WTC11 (cell line): ENCODE measurements at regions not wholly inside any gene's neighbourhood (a gene's known extent, or its start where the extent isn't known, plus 50 kb on each side); places are given as distances from the start of the nearest gene placed in this dataset.

Experiments
- ATAC-seq: fragments of 200-7000 bp; cut with Tn5 transposase; 2 replicates; pipeline ENCODE4 v1.10.0; 2021; ENCODE audit warnings: mild to moderate bottlenecking, moderate library complexity
- CTCF ChIA-PET: fragments of 300-600 bp; sonication (Branson Sonifier 250); formaldehyde crosslinking; loops from one replicate; lab custom pipeline; 2021; ENCODE audit warnings: antibody characterized with exemption; lab: Charles Lee
- POLR2A ChIA-PET: fragments of 350-600 bp; sonication (Branson Sonifier 250); formaldehyde crosslinking; loops from one replicate; lab custom pipeline; 2021; ENCODE audit warnings: antibody characterized with exemption; lab: Charles Lee
- DNase-seq: peaks from one replicate; pipeline ENCODE4 v3.0.0; 2021; ENCODE audit warnings: low spot score
- H3K27ac Mint-ChIP-seq: 2 replicates; pipeline ENCODE4 v1.8.0; 2021; ENCODE audit warnings: mixed read lengths
- H3K27me3 Mint-ChIP-seq: 2 replicates; pipeline ENCODE4 v1.8.0; 2021; ENCODE audit warnings: low read depth, mild to moderate bottlenecking, moderate library complexity, mixed read lengths
- H3K36me3 Mint-ChIP-seq: 2 replicates; pipeline ENCODE4 v1.8.0; 2021; ENCODE audit warnings: mixed read lengths
- H3K4me1 Mint-ChIP-seq: 2 replicates; pipeline ENCODE4 v1.8.0; 2022; ENCODE audit warnings: mixed read lengths
- H3K4me3 Mint-ChIP-seq: 2 replicates; pipeline ENCODE4 v1.8.0; 2021; ENCODE audit warnings: mild to moderate bottlenecking, moderate library complexity, mixed read lengths
- H3K9me3 Mint-ChIP-seq: 2 replicates; pipeline ENCODE4 v1.8.0; 2021; ENCODE audit warnings: mixed read lengths
- CREM ChIP-seq: sonication (generic); formaldehyde crosslinking; IDR thresholded peaks from 2 replicates; pipeline ENCODE4 v1.8.1; 2022; ENCODE audit warnings: mild to moderate bottlenecking, missing genetic modification reagents, moderate library complexity
- EMX1 ChIP-seq: fragments of 250-450 bp; sonication (Bioruptor Pico); IDR thresholded peaks from 2 replicates; pipeline ENCODE4 v1.8.0; 2021; ENCODE audit warnings: mild to moderate bottlenecking
- ESRRA ChIP-seq: sonication (generic); formaldehyde crosslinking; IDR thresholded peaks from 2 replicates; pipeline ENCODE4 v1.8.1; 2022; ENCODE audit warnings: mild to moderate bottlenecking, missing genetic modification reagents, borderline replicate concordance
- FOXK1 ChIP-seq: sonication (generic); formaldehyde crosslinking; IDR thresholded peaks from 2 replicates; pipeline ENCODE4 v1.8.0; 2022; ENCODE audit warnings: mild to moderate bottlenecking, moderate library complexity, missing genetic modification reagents
- GRHL2 ChIP-seq: fragments of 250-450 bp; sonication (Bioruptor Pico); IDR thresholded peaks from 2 replicates; pipeline ENCODE4 v1.8.0; 2022; ENCODE audit warnings: mild to moderate bottlenecking, moderate library complexity; ENCODE audit not compliant: insufficient replicate concordance, severe bottlenecking
- HMGA2 ChIP-seq: fragments of 250-450 bp; sonication (Bioruptor Pico); IDR thresholded peaks from 2 replicates; pipeline ENCODE4 v1.4.0; 2021; ENCODE audit warnings: mild to moderate bottlenecking, moderate library complexity
- MYBL2 ChIP-seq: sonication (generic); formaldehyde crosslinking; IDR thresholded peaks from 2 replicates; pipeline ENCODE4 v1.8.1; 2023; ENCODE audit warnings: mild to moderate bottlenecking, moderate library complexity, missing genetic modification reagents
- NFE2L1 ChIP-seq: sonication (generic); formaldehyde crosslinking; IDR thresholded peaks from 2 replicates; pipeline ENCODE4 v1.8.1; 2023; ENCODE audit warnings: missing genetic modification reagents
- NR3C1 ChIP-seq: sonication (generic); formaldehyde crosslinking; conservative IDR thresholded peaks from 2 replicates; pipeline ENCODE4 v1.8.1; 2023; ENCODE audit warnings: low read depth, mild to moderate bottlenecking, missing genetic modification reagents
- PRRX2 ChIP-seq: fragments of 250-450 bp; sonication (Bioruptor Pico); IDR thresholded peaks from 2 replicates; pipeline ENCODE4 v1.8.0; 2021; ENCODE audit warnings: mild to moderate bottlenecking
- SMAD3 ChIP-seq: sonication (generic); formaldehyde crosslinking; IDR thresholded peaks from 2 replicates; pipeline ENCODE4 v1.8.0; 2022; ENCODE audit warnings: missing genetic modification reagents, mild to moderate bottlenecking, borderline replicate concordance
- SMAD4 ChIP-seq: sonication (generic); formaldehyde crosslinking; IDR thresholded peaks from 2 replicates; pipeline ENCODE4 v1.8.0; 2022; ENCODE audit warnings: mild to moderate bottlenecking, missing genetic modification reagents
- TEAD4 ChIP-seq: sonication (generic); formaldehyde crosslinking; IDR thresholded peaks from 2 replicates; pipeline ENCODE4 v1.8.0; 2022; ENCODE audit warnings: mild to moderate bottlenecking, missing genetic modification reagents
- ZNF121 ChIP-seq: sonication (generic); formaldehyde crosslinking; IDR thresholded peaks from 2 replicates; pipeline ENCODE4 v1.8.0; 2023; ENCODE audit warnings: missing genetic modification reagents
- ZNF317 ChIP-seq: sonication (generic); formaldehyde crosslinking; IDR thresholded peaks from 2 replicates; pipeline ENCODE4 v1.8.1; 2023; ENCODE audit warnings: low read depth, mild to moderate bottlenecking, moderate library complexity, missing genetic modification reagents, borderline replicate concordance
- TF ChIP-seq, protein P1 (sequence below): sonication (generic); formaldehyde crosslinking; IDR thresholded peaks from 2 replicates; pipeline ENCODE4 v1.8.0; 2022; ENCODE audit warnings: mild to moderate bottlenecking, missing genetic modification reagents
- TF ChIP-seq, protein P2 (sequence below): sonication (generic); formaldehyde crosslinking; IDR thresholded peaks from 2 replicates; pipeline ENCODE4 v1.8.1; 2022; ENCODE audit warnings: low read depth, mild to moderate bottlenecking, moderate library complexity, missing genetic modification reagents, borderline replicate concordance
- TF ChIP-seq, protein P3 (sequence below): sonication (generic); formaldehyde crosslinking; IDR thresholded peaks from 2 replicates; pipeline ENCODE4 v1.8.0; 2022; ENCODE audit warnings: mild to moderate bottlenecking, missing genetic modification reagents
- TF ChIP-seq, protein P4 (sequence below): sonication (generic); formaldehyde crosslinking; IDR thresholded peaks from 2 replicates; pipeline ENCODE4 v1.8.1; 2022; ENCODE audit warnings: mild to moderate bottlenecking, missing genetic modification reagents, moderate library complexity, borderline replicate concordance
- TF ChIP-seq, protein P5 (sequence below): fragments of 250-450 bp; sonication (Bioruptor Pico); conservative IDR thresholded peaks from 2 replicates; pipeline ENCODE4 v1.9.0; 2021; ENCODE audit warnings: mild to moderate bottlenecking
- TF ChIP-seq, protein P6 (sequence below): fragments of 250-450 bp; sonication (Bioruptor Pico); IDR thresholded peaks from 2 replicates; pipeline ENCODE4 v2.1.2; 2022; ENCODE audit warnings: mild to moderate bottlenecking, moderate library complexity

DNA sequence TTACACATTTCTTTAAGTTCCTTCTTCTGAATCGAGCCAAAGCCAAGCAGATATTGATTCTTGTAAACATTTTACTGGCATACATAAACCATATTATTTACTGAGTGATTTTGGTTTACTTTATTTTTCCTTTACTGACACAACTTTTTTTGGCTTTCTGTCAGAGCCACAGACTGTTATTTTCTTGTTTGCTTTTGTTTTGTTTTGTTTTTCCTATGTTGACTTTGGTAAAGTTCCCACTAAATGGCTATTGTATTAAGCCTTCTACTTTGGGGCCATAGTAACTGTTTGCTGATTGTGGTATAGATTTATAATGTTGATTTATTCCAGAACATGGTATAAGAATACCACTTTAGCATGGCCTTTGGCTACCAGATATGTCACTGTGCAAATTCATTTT lies 419.4 kb downstream of the DCDC2C start (continued):
- no peak for TF ChIP-seq GRHL2 (CRISPR knock-in tag)
- TF ChIP-seq, all 79 proteins: peak for 0

DNA sequence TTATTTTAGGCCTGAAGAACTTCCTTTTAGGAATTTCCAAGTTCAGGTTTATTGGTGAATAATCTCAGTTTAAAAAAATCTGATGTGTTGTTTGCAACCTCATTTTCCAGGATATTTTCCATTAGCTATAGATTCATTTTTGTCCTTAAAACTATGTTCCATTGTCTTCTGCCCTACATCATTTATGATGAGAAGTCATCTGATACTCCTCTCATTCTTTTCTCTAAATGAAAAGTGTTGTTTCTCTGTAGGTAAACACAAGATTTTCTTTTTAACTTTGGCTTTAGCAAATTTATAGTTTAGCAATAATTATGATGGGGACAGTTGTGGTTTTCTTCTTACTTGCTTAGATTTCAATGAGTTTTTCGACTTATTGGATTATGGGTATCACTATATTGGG lies 427.3 kb downstream of the DCDC2C start:
- ATAC-seq: no peak
- Mint-ChIP-seq H3K27me3 (no peaks in the 10 kb centered on the region; the same call in 1 of the 2 replicates), H3K36me3 (peaks cover 75% of the 10 kb centered on the region), H3K4me1 (no peaks in the 10 kb centered on the region), H3K4me3 (no peak overlapping the region), H3K9me3 (peaks cover 86% of the 10 kb centered on the region), H3K27ac (no peak overlapping the region)
- TF ChIP-seq FOXK1 (CRISPR knock-in tag) (no peak), ZNF317 (peak; percentile 67; the same call in 1 of the 2 replicates), TEAD4 (CRISPR knock-in tag) (no peak)
- DNase-seq: no peak
- POLR2A ChIA-PET: no interaction called here
- CTCF ChIA-PET: no interaction called here

DNA sequence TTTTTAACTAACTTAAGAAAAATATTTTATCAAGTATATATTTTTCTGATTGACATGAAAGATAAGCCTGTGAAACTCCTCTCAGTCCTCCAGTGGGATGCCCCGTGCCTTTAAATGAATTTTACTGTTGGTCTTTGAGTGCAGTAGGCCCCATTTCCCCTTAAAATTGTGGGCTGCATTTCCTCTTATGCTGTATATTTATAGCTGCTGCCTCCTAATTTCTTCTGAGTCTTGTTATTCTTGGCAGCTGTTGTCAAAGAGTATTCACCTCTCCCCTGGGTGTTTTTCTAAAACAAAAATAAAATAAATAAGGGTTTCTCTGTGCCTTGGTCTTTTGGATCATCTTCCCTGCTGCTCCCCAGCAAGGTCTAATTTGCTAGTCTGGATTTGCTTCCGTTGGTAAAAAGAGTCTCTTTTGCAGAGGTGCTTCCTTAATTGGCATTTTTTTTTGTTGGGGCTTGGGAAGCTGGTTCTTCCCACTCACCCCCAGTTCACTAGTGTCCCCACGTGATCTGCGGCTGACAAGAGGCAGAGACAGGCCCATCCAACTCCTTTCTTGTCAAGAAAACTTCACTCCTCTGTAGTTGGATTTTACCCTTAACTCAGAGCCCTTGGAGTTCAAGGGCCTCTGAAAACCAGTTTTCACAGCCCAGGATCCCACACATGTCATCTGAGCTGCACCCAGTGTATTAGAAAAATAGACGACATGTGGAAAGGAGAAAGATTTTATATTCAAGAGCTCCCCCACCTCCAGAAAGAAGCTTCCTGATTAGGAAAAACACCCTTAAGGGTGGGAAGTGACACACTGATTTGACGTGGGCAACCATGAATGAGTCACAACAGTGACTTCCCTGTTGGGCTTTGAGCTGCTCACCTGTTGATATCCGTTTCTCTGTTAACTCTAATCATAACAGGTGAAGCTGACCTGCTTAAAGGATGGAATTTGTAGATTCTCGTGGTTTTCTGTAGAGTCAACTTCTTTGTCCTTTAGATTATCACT lies 431.5 kb downstream of the DCDC2C start:
- ChIA-PET CTCF (no interaction called here), POLR2A (no interaction called here)
- H3K4me1 Mint-ChIP-seq: no peaks in the 10 kb centered on the region
- no peaks in the 10 kb centered on the region; the same call in 1 of the 2 replicates for H3K27me3 Mint-ChIP-seq
- ATAC-seq: no peak
- no peak overlapping the region for H3K27ac Mint-ChIP-seq
- H3K9me3 Mint-ChIP-seq: peaks cover 86% of the 10 kb centered on the region
- peaks cover 73% of the 10 kb centered on the region for H3K36me3 Mint-ChIP-seq
- TF ChIP-seq, protein P1, sequence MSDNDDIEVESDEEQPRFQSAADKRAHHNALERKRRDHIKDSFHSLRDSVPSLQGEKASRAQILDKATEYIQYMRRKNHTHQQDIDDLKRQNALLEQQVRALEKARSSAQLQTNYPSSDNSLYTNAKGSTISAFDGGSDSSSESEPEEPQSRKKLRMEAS (CRISPR knock-in tag): no peak
- TF ChIP-seq, protein P2, sequence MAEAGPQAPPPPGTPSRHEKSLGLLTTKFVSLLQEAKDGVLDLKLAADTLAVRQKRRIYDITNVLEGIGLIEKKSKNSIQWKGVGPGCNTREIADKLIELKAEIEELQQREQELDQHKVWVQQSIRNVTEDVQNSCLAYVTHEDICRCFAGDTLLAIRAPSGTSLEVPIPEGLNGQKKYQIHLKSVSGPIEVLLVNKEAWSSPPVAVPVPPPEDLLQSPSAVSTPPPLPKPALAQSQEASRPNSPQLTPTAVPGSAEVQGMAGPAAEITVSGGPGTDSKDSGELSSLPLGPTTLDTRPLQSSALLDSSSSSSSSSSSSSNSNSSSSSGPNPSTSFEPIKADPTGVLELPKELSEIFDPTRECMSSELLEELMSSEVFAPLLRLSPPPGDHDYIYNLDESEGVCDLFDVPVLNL: no peak
- TF ChIP-seq MYBL2 (CRISPR knock-in tag) (no peak), PRRX2 (CRISPR knock-in tag) (no peak), EMX1 (CRISPR knock-in tag) (no peak), NFE2L1 (CRISPR knock-in tag) (no peak), NR3C1 (CRISPR knock-in tag) (no peak), SMAD3 (no peak), CREM (CRISPR knock-in tag) (no peak), ZNF121 (CRISPR knock-in tag) (no peak), ESRRA (no peak), SMAD4 (CRISPR knock-in tag) (no peak), HMGA2 (CRISPR knock-in tag) (no peak), ZNF317 (no peak)
- TF ChIP-seq, protein P3, sequence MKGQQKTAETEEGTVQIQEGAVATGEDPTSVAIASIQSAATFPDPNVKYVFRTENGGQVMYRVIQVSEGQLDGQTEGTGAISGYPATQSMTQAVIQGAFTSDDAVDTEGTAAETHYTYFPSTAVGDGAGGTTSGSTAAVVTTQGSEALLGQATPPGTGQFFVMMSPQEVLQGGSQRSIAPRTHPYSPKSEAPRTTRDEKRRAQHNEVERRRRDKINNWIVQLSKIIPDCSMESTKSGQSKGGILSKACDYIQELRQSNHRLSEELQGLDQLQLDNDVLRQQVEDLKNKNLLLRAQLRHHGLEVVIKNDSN (CRISPR knock-in tag): no peak
- TF ChIP-seq, protein P4, sequence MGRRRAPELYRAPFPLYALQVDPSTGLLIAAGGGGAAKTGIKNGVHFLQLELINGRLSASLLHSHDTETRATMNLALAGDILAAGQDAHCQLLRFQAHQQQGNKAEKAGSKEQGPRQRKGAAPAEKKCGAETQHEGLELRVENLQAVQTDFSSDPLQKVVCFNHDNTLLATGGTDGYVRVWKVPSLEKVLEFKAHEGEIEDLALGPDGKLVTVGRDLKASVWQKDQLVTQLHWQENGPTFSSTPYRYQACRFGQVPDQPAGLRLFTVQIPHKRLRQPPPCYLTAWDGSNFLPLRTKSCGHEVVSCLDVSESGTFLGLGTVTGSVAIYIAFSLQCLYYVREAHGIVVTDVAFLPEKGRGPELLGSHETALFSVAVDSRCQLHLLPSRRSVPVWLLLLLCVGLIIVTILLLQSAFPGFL (CRISPR knock-in tag): no peak
- TF ChIP-seq, protein P5, sequence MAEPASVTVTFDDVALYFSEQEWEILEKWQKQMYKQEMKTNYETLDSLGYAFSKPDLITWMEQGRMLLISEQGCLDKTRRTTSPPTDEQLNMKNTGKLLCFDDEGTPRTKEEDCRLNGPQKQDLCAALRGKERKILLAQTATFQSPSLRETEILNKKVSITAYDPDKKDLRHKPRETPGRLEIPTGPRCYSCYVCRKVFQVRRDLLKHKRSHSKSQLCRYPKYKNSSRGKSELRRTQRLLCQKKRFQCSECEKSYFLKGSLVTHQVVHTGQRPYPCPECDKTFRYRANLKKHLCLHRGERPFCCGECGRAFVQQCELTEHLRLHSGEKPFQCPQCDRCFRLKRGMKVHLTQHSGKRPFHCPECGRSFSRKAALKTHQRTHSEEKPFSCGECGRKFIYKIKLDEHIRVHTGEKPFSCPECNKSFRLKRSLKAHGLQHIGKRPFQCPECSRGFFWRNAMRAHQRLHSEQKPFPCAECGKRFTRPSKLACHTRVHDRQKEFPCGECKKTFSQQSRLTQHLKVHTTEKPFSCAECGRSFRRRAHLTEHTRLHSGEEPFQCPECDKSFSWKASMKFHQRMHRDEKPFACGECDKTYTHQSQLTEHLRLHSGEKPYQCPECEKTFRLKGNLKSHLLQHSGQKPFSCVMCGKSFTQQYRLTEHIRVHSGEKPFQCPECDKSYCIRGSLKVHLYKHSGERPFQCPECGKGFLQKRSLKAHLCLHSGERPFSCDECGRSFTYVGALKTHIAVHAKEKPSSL (CRISPR knock-in tag): no peak
- TF ChIP-seq, protein P6, sequence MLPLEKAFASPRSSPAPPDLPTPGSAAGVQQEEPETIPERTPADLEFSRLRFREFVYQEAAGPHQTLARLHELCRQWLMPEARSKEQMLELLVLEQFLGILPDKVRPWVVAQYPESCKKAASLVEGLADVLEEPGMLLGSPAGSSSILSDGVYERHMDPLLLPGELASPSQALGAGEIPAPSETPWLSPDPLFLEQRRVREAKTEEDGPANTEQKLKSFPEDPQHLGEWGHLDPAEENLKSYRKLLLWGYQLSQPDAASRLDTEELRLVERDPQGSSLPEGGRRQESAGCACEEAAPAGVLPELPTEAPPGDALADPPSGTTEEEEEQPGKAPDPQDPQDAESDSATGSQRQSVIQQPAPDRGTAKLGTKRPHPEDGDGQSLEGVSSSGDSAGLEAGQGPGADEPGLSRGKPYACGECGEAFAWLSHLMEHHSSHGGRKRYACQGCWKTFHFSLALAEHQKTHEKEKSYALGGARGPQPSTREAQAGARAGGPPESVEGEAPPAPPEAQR: no peak
- no peak overlapping the region for H3K4me3 Mint-ChIP-seq
- no peak for DNase-seq
